ENCODE measurements at regions not wholly inside any gene's neighbourhood (a gene's known extent, or its start where the extent isn't known, plus 50 kb on each side); places are given as distances from the start of the nearest gene placed in this dataset.
"Not testable (repeated sequence)": the region's sequence is repeated elsewhere in the genome, so short reads cannot be mapped to it uniquely, and the experiment has no call there.

DNA sequence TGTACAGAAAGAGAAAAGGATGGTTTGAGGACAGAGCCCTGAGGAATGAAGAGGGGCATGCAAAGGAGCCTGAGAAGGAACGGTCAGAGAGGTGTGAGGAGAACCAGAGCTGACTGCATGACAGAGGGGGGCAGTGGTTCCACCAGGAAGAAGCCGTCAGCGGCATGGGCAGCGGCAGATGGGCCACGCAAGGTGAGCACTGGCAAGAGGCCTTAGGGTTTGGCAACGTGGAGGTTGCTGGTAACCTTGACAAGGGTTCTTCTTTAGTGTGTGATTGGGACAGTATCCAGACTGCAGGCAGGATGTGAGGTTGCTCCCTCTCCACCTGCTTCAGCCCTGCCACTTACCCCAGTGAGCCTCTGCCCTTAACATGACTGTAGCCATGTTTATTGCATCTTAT is 275.3 kb upstream of the TEKT4 start:
- H2BK20ac ChIP-seq (ENCODE audit: low read length); H2AK5ac ChIP-seq (ENCODE audit: low read depth, low read length); H3K4me2 ChIP-seq (ENCODE audit: insufficient read depth in 1 of 2, low read depth in 2 of 2, low read length in 2 of 2); H4K91ac ChIP-seq (replicated peaks; ENCODE audit: insufficient read length, low read length); POLR2A ChIA-PET (ENCODE audit: partially characterized antibody); H4K20me1 ChIP-seq (replicated peaks in 1 of 2; ENCODE audit: control insufficient read depth in 1 of 2, insufficient read depth in 2 of 2, low read length in 2 of 2); FAIRE-seq; H4K5ac ChIP-seq (ENCODE audit: insufficient read length, low read depth, low read length); DNase-seq (ENCODE audit: low read depth in 1 of 2, low spot score in 2 of 2); H3K79me2 ChIP-seq (ENCODE audit: control insufficient read depth in 1 of 2, insufficient read depth in 2 of 2, low read length in 2 of 2); H3K4me1 ChIP-seq (replicated peaks in 1 of 4; ENCODE audit: control insufficient read depth in 3 of 4, insufficient read depth in 4 of 4, low read length in 3 of 4); H2BK15ac ChIP-seq (ENCODE audit: low read length); H3K79me1 ChIP-seq (ENCODE audit: low read depth, low read length); H3K23ac ChIP-seq (ENCODE audit: insufficient read length); H2AFZ ChIP-seq (ENCODE audit: low read length); CTCF ChIA-PET (ENCODE audit: partially characterized antibody); H4K8ac ChIP-seq (ENCODE audit: extremely low read depth, insufficient read depth, low read length); H2BK5ac ChIP-seq (ENCODE audit: low read depth, low read length); H2BK120ac ChIP-seq (replicated peaks; ENCODE audit: low read depth, low read length); H3K56ac ChIP-seq (replicated peaks; ENCODE audit: insufficient read length, low read depth, low read length); H2BK12ac ChIP-seq (ENCODE audit: low read depth, low read length); H3K27me3 ChIP-seq (replicated peaks in 1 of 4; ENCODE audit: control insufficient read depth in 3 of 4, extremely low read depth in 1 of 4, insufficient read depth in 3 of 4, low read length in 3 of 4); H3K27ac ChIP-seq (ENCODE audit: low read depth, low read length); H3K9ac ChIP-seq (replicated peaks in 1 of 4; ENCODE audit: extremely low read depth in 1 of 4, low read depth in 3 of 4, low read length in 3 of 4); H3K4me3 ChIP-seq (ENCODE audit: extremely low read depth in 1 of 4, insufficient read depth in 2 of 4, low read depth in 3 of 4, low read length in 4 of 4); H3K4ac ChIP-seq (replicated peaks; ENCODE audit: insufficient read length, low read depth, low read length); H3K23me2 ChIP-seq (ENCODE audit: low read depth, low read length); H3K14ac ChIP-seq (ENCODE audit: insufficient read length); H3K18ac ChIP-seq (ENCODE audit: extremely low read depth, low read length); H3K36me3 ChIP-seq (ENCODE audit: control insufficient read depth in 2 of 4, insufficient read depth in 4 of 4, low read length in 3 of 4): not testable (repeated sequence)
- H3K9me3 ChIP-seq (ENCODE audit: insufficient read depth in 2 of 2, low read depth in 1 of 2, low read length in 1 of 2) = peaks cover 2 to 79% of the 10 kb centered on the region in 2 experiments; a peak in 3 of 4 replicates
- WGBS, 2 experiments (ENCODE audit: extremely low coverage in 1 of 2, insufficient coverage in 1 of 2, insufficient read length in 1 of 2, insufficient replicate concordance in 2 of 2, low coverage in 1 of 2, low lambda C conversion rate in 2 of 2, missing lambda C conversion rate in 1 of 2) = 68% methylated on average over 6 of the region's 6 CpGs; no CpG with 5 or more reads in 1 of the 2 experiments

DNA sequence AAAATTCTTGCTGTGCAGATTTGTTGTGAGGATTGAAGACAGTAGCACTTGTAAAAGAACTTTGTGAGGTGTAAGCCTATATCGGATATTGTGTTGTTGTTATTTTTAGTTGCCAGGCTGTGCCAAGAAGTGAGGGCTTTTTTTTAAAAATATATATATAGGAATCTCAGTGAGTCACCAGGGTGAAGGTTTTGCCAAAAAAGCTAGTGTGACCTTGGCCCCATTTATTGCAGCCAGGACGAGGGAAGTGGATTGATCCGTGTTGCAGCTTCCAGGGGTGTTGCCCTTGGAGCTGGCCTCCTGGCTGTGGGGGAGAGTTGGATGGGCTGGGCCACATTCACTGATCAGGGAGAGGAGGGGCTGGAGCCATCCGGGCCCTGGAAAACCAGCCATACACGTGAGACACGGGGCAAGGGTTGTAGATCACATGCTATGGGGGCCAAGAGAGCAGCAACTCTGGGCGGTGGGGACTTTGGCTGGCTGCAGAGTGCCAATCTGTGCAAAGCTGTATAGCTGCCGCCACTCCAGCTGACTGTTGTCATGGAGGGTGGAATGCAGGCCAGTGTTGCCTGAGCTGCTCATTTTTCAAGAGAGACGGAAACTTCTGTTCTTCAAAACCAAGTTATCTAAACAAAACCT is 273.0 kb upstream of the TEKT4 start:
- H3K9ac ChIP-seq (replicated peaks in 1 of 4; ENCODE audit: extremely low read depth in 1 of 4, low read depth in 3 of 4, low read length in 3 of 4); H2BK20ac ChIP-seq (ENCODE audit: low read length); CTCF ChIA-PET (ENCODE audit: partially characterized antibody); H2BK12ac ChIP-seq (ENCODE audit: low read depth, low read length); H3K56ac ChIP-seq (replicated peaks; ENCODE audit: insufficient read length, low read depth, low read length); FAIRE-seq; H2BK15ac ChIP-seq (ENCODE audit: low read length); H3K79me1 ChIP-seq (ENCODE audit: low read depth, low read length); H4K8ac ChIP-seq (ENCODE audit: extremely low read depth, insufficient read depth, low read length); H3K79me2 ChIP-seq (ENCODE audit: control insufficient read depth in 1 of 2, insufficient read depth in 2 of 2, low read length in 2 of 2); H3K4ac ChIP-seq (replicated peaks; ENCODE audit: insufficient read length, low read depth, low read length); H3K4me3 ChIP-seq (ENCODE audit: extremely low read depth in 1 of 4, insufficient read depth in 2 of 4, low read depth in 3 of 4, low read length in 4 of 4); H4K20me1 ChIP-seq (replicated peaks in 1 of 2; ENCODE audit: control insufficient read depth in 1 of 2, insufficient read depth in 2 of 2, low read length in 2 of 2); POLR2A ChIA-PET (ENCODE audit: partially characterized antibody); H2AFZ ChIP-seq (ENCODE audit: low read length); H2AK5ac ChIP-seq (ENCODE audit: low read depth, low read length); H3K27me3 ChIP-seq (replicated peaks in 1 of 4; ENCODE audit: control insufficient read depth in 3 of 4, extremely low read depth in 1 of 4, insufficient read depth in 3 of 4, low read length in 3 of 4); H3K14ac ChIP-seq (ENCODE audit: insufficient read length); DNase-seq (ENCODE audit: low read depth in 1 of 2, low spot score in 2 of 2); H3K4me1 ChIP-seq (replicated peaks in 1 of 4; ENCODE audit: control insufficient read depth in 3 of 4, insufficient read depth in 4 of 4, low read length in 3 of 4); H3K23me2 ChIP-seq (ENCODE audit: low read depth, low read length); H2BK120ac ChIP-seq (replicated peaks; ENCODE audit: low read depth, low read length); H3K4me2 ChIP-seq (ENCODE audit: insufficient read depth in 1 of 2, low read depth in 2 of 2, low read length in 2 of 2); H3K36me3 ChIP-seq (ENCODE audit: control insufficient read depth in 2 of 4, insufficient read depth in 4 of 4, low read length in 3 of 4); H4K91ac ChIP-seq (replicated peaks; ENCODE audit: insufficient read length, low read length); H3K23ac ChIP-seq (ENCODE audit: insufficient read length); H2BK5ac ChIP-seq (ENCODE audit: low read depth, low read length); H3K27ac ChIP-seq (ENCODE audit: low read depth, low read length); H4K5ac ChIP-seq (ENCODE audit: insufficient read length, low read depth, low read length); H3K18ac ChIP-seq (ENCODE audit: extremely low read depth, low read length): not testable (repeated sequence)
- WGBS, 2 experiments (ENCODE audit: extremely low coverage in 1 of 2, insufficient coverage in 1 of 2, insufficient read length in 1 of 2, insufficient replicate concordance in 2 of 2, low coverage in 1 of 2, low lambda C conversion rate in 2 of 2, missing lambda C conversion rate in 1 of 2) = 87% methylated on average over 6 of the region's 9 CpGs; no CpG with 5 or more reads in 1 of the 2 experiments
- peaks cover 2 to 81% of the 10 kb centered on the region in 2 experiments; a peak in 3 of 4 replicates for H3K9me3 ChIP-seq (ENCODE audit: insufficient read depth in 2 of 2, low read depth in 1 of 2, low read length in 1 of 2)
